ENCODE measurements at regions not wholly inside any gene's neighbourhood (a gene's known extent, or its start where the extent isn't known, plus 50 kb on each side); places are given as distances from the start of the nearest gene placed in this dataset.

DNA sequence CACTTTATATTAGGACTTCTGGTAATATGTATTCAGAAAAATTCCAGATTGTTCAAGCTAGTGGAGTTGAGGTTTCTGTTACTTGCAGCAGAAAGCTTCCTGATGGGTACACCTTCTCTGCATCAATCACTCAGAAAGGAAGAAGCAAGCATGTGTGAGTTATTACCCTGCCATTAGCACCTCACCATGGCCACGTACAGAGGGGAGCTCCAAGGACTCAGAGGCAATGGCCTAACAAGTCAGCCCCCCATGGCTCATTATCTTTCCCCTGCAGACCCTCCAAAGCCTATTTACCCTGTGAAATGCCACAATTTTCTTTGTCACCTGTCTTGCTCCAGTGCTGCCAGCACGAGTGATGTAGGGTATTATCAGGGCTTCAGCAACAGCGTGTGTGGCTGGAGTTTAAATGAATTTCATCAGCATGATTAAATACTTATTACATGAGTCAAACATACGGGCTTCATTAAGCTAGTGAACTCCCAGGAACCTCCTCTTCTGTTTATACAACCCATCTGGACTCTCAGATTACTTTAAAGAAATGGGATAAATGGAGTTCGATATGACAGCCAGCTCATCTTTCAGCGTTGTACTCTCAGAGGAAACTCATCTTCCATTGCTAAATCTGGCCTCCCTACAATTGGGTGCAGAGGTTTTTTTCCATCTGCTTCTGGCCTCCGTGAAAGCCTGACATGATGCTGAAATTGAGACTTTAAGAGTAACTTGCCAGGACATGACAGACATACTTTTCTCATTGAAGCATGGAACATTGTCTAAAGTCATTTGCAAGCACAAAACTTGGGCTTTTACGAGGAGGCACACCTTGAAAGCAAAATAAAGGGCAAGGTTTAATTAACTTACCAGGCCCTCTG, 135.9 kb downstream of the TMEM30B start:
- TF ChIP-seq EZH2 (IDR thresholded peaks at IDR 0.05; ENCODE audit: low read depth), result no peak
- TF ChIP-seq, protein P1, sequence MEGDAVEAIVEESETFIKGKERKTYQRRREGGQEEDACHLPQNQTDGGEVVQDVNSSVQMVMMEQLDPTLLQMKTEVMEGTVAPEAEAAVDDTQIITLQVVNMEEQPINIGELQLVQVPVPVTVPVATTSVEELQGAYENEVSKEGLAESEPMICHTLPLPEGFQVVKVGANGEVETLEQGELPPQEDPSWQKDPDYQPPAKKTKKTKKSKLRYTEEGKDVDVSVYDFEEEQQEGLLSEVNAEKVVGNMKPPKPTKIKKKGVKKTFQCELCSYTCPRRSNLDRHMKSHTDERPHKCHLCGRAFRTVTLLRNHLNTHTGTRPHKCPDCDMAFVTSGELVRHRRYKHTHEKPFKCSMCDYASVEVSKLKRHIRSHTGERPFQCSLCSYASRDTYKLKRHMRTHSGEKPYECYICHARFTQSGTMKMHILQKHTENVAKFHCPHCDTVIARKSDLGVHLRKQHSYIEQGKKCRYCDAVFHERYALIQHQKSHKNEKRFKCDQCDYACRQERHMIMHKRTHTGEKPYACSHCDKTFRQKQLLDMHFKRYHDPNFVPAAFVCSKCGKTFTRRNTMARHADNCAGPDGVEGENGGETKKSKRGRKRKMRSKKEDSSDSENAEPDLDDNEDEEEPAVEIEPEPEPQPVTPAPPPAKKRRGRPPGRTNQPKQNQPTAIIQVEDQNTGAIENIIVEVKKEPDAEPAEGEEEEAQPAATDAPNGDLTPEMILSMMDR (conservative IDR thresholded peaks at IDR 0.05), result no peak
